HEK293 (cell line): ENCODE measurements at regions not wholly inside any gene's neighbourhood (a gene's known extent, or its start where the extent isn't known, plus 50 kb on each side); places are given as distances from the start of the nearest gene placed in this dataset.
A peak's percentile ranks its signal among the peaks of the same experiment; 100 is the strongest.

Experiments used
- CTCF ChIA-PET: fragments of 350-600 bp; formaldehyde crosslinking; extraction: SDS; loops from one replicate; lab custom pipeline; 2021; ENCODE audit warnings: antibody characterized with exemption; lab: Yijun Ruan, JAX
- POLR2A ChIA-PET: fragments of 300-600 bp; formaldehyde crosslinking; extraction: SDS; loops from one replicate; lab custom pipeline; 2020; ENCODE audit warnings: antibody characterized with exemption, inconsistent platforms; lab: Yijun Ruan, JAX
- H3K27ac ChIP-seq: fragments of 200-500 bp; sonication (Bioruptor generic); 2 replicates; pipeline ENCODE4 v1.5.1; 2014; ENCODE audit warnings: low read depth, low read length, control low read depth, inconsistent platforms; ENCODE audit errors: extremely low read depth
- H3K36me3 ChIP-seq, 2 experiments: fragments of 200-500 bp in 1 of 2; sonication (Bioruptor generic) in 1 of 2; 1 replicate in 1 of 2; 2 replicates in 1 of 2; pipeline ENCODE4 v1.5.1; 2014 to 2017; ENCODE audit warnings: inconsistent platforms in 2 of 2, low read length in 2 of 2; ENCODE audit not compliant: control insufficient read depth in 2 of 2, insufficient read depth in 1 of 2
- H3K4me1 ChIP-seq: fragments of 200-500 bp; sonication (Bioruptor generic); 2 replicates; pipeline ENCODE4 v1.5.1; 2014; ENCODE audit warnings: mild to moderate bottlenecking, low read length, inconsistent platforms; ENCODE audit not compliant: control insufficient read depth, insufficient read depth
- H3K4me3 ChIP-seq: 2 replicates; pipeline ENCODE4 v1.5.1; 2011; ENCODE audit warnings: low read depth, mild to moderate bottlenecking, control low read depth, low read length, moderate library complexity
- H3K9me3 ChIP-seq: fragments of 200-500 bp; sonication (Bioruptor generic); 2 replicates; pipeline ENCODE4 v1.5.1; 2014; ENCODE audit warnings: low read depth, low read length, inconsistent platforms; ENCODE audit not compliant: control insufficient read depth, insufficient read depth
- BCL6B ChIP-seq: fragments of 450-650 bp; formaldehyde crosslinking; IDR thresholded peaks from 2 replicates; pipeline ENCODE4 v1.5.1; 2017; ENCODE audit warnings: missing biosample characterization, missing genetic modification characterization
- FEZF1 ChIP-seq: fragments of 450-650 bp; formaldehyde crosslinking; IDR thresholded peaks from 2 replicates; pipeline ENCODE4 v1.5.1; 2016; ENCODE audit warnings: missing biosample characterization, missing genetic modification characterization
- IKZF3 ChIP-seq: fragments of 450-650 bp; IDR thresholded peaks from 2 replicates; pipeline ENCODE4 v1.5.0; 2018; ENCODE audit warnings: missing biosample characterization, mild to moderate bottlenecking, missing genetic modification characterization, moderate library complexity
- KLF7 ChIP-seq: fragments of 450-650 bp; formaldehyde crosslinking; IDR thresholded peaks from 2 replicates; pipeline ENCODE4 v1.5.1; 2016; ENCODE audit warnings: missing biosample characterization, missing genetic modification characterization, borderline replicate concordance
- MEIS1 ChIP-seq: sonication (generic); formaldehyde crosslinking; IDR thresholded peaks from 2 replicates; pipeline ENCODE4 v1.8.1; 2022; ENCODE audit warnings: missing genetic modification reagents, mild to moderate bottlenecking, borderline replicate concordance
- PRDM1 ChIP-seq: fragments of 450-650 bp; formaldehyde crosslinking; IDR thresholded peaks from 2 replicates; pipeline ENCODE4; 2016; ENCODE audit warnings: missing biosample characterization, missing genetic modification characterization
- SCRT2 ChIP-seq: fragments of 450-650 bp; formaldehyde crosslinking; IDR thresholded peaks from 2 replicates; pipeline ENCODE4 v1.5.1; 2016; ENCODE audit warnings: missing biosample characterization, missing genetic modification characterization
- SP7 ChIP-seq: fragments of 450-650 bp; formaldehyde crosslinking; IDR thresholded peaks from 2 replicates; pipeline ENCODE4 v1.5.1; 2016; ENCODE audit warnings: missing biosample characterization, missing genetic modification characterization
- ZBTB21 ChIP-seq: fragments of 450-650 bp; formaldehyde crosslinking; IDR thresholded peaks from 2 replicates; pipeline ENCODE4 v1.5.1; 2017; ENCODE audit warnings: missing biosample characterization, missing genetic modification characterization
- ZFHX2 ChIP-seq: fragments of 450-650 bp; formaldehyde crosslinking; conservative IDR thresholded peaks from 2 replicates; pipeline ENCODE4 v1.5.1; 2016; ENCODE audit warnings: missing biosample characterization, missing genetic modification characterization
- ZNF266 ChIP-seq: fragments of 450-650 bp; formaldehyde crosslinking; IDR thresholded peaks from 2 replicates; pipeline ENCODE4 v1.5.1; 2016; ENCODE audit warnings: missing biosample characterization, missing genetic modification characterization, low read depth
- ZNF362 ChIP-seq: fragments of 450-650 bp; formaldehyde crosslinking; IDR thresholded peaks from 2 replicates; pipeline ENCODE4 v1.5.1; 2016; ENCODE audit warnings: missing biosample characterization, missing genetic modification characterization
- ZNF416 ChIP-seq: fragments of 450-650 bp; formaldehyde crosslinking; IDR thresholded peaks from 2 replicates; pipeline ENCODE4 v1.5.1; 2016; ENCODE audit warnings: missing biosample characterization, missing genetic modification characterization
- ZNF433 ChIP-seq: fragments of 450-650 bp; formaldehyde crosslinking; IDR thresholded peaks from 2 replicates; pipeline ENCODE4 v1.5.1; 2016; ENCODE audit warnings: missing biosample characterization, missing genetic modification characterization, low read depth
- ZNF488 ChIP-seq: fragments of 450-650 bp; formaldehyde crosslinking; IDR thresholded peaks from 2 replicates; pipeline ENCODE4 v1.5.1; 2016; ENCODE audit warnings: missing biosample characterization, missing genetic modification characterization
- ZNF776 ChIP-seq: fragments of 450-650 bp; formaldehyde crosslinking; IDR thresholded peaks from 2 replicates; pipeline ENCODE4 v1.5.0; 2017; ENCODE audit warnings: missing biosample characterization, missing genetic modification characterization, borderline replicate concordance
- TF ChIP-seq, protein P1 (sequence below): fragments of 450-650 bp; formaldehyde crosslinking; optimal IDR thresholded peaks from 2 replicates; pipeline ENCODE3; 2016; ENCODE audit warnings: missing biosample characterization, mild to moderate bottlenecking, missing genetic modification characterization
- TF ChIP-seq, protein P2 (sequence below): fragments of 450-650 bp; formaldehyde crosslinking; IDR thresholded peaks from 2 replicates; pipeline ENCODE4 v1.5.1; 2016; ENCODE audit warnings: missing biosample characterization, missing genetic modification characterization, borderline replicate concordance
- TF ChIP-seq, protein P3 (sequence below): fragments of 450-650 bp; formaldehyde crosslinking; IDR thresholded peaks from 2 replicates; pipeline ENCODE4 v1.5.1; 2017; ENCODE audit warnings: missing biosample characterization, missing genetic modification characterization

DNA sequence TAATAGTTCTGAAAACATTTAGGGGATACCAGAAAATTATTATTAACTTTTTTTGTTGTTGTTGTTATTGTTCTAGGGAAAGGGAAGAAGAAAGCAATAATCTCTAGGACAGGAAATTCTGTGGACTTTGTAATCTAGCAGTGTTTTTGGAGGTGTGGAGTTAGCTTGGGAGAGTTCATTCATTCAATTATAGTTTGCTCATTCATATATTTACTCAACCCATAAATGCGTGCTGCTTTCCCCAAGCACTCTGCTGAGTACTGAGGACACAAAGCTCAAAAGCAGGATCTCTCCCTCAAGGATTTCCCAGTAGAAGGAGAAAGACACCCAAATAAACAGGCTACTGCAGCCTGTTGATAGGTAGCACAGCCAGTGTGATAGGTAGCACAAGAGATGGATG is 984.3 kb downstream of the BCL11A start:
- ChIA-PET POLR2A (no interaction called here), CTCF (interaction anchor here (0.6 to 1.2 kb wide), 2 partner anchors 17 to 1136 kb away, joined by 4 read pairs; no protein-coding TSS in a partner anchor)
- TF ChIP-seq ZNF416 (tag by site-specific recombination) (no peak), SCRT2 (0 out of 2 replicates have a peak, but pooled peaks have one; percentile 24), ZBTB21 (tag by site-specific recombination) (no peak), BCL6B (tag by site-specific recombination) (no peak)

DNA sequence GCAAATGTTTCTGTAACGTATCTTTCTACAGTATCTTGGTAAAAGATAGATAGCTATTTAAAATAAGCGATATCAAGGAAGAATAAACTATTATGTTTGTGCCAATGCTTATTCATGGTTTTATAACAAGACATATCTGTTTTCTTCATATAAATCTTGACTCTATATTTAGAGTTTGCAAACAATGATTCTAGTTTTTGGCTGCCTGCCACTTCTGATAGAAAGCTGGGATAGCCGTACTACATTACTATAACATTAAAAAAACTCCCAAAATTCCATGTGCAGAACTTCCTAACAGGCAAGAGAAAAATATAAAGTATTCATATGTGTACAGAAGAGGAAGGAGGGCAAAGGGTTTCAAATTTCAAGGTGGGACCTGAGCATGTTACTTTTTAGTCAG is 985.0 kb downstream of the BCL11A start:
- POLR2A ChIA-PET: no interaction called here
- CTCF ChIA-PET: interaction anchor here (1.2 kb wide), 1 partner anchor 18 kb away, joined by 4 read pairs; no protein-coding TSS in a partner anchor
- no peaks in the 10 kb centered on the region for H3K36me3 ChIP-seq
- no peaks in the 10 kb centered on the region for H3K9me3 ChIP-seq
- no peak for TF ChIP-seq IKZF3 (tag by site-specific recombination)
- TF ChIP-seq FEZF1 (tag by site-specific recombination): peak; percentile 24; the same call in 1 of the 2 replicates
- H3K27ac ChIP-seq: no peak overlapping the region
- peaks cover 12% of the 10 kb centered on the region for H3K4me1 ChIP-seq
- no peak overlapping the region for H3K4me3 ChIP-seq

More for the DNA sequence above, 984.3 kb downstream of the BCL11A start:
- Histone ChIP-seq H3K4me1 (peaks cover 12% of the 10 kb centered on the region), H3K36me3 (no peaks in the 10 kb centered on the region), H3K4me3 (no peak overlapping the region), H3K9me3 (no peaks in the 10 kb centered on the region), H3K27ac (no peak overlapping the region)

DNA sequence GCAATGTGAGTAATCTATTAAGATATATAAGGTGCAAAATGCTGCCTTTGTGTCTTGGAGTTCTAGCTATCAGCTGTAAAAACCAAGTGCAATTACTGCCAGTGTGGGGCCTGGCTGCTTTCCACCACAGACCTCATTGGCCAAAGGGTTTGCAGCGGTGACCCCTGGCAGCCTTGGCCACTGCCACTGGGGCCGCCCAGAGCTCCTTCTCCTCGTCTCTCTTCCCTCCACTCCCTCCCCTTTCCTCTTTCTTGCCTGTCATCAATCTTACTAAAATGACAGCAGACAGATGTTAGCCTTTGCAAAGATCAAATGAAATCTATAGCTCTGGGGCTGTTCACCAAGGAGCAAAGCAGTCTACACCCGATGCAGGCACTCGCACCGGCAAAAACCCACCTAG is 986.3 kb downstream of the BCL11A start:
- no peak overlapping the region for H3K27ac ChIP-seq

DNA sequence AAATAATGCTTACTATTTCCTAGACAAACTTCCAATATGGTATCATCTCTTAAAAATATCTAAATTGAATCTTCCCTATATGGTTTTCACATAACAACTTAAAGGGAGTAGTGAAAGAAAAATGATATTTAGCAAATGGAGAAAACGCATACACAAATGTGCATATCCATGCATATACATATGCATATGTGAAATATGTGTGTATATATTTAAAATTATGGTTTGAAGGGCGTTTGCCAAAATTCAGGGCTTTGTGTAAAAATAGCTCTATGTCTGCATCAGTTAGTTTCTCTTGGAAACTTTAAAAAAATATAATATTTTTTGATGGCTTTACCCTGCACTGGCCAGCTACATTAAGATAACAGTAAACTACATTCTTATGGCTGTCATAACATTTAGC is 986.7 kb downstream of the BCL11A start:
- Histone ChIP-seq H3K9me3 (no peaks in the 10 kb centered on the region), H3K4me1 (peaks cover 12% of the 10 kb centered on the region), H3K4me3 (no peak overlapping the region), H3K27ac (no peak overlapping the region), H3K36me3 (no peaks in the 10 kb centered on the region)
- ChIA-PET POLR2A (no interaction called here), CTCF (no interaction called here)
- TF ChIP-seq, protein P1, sequence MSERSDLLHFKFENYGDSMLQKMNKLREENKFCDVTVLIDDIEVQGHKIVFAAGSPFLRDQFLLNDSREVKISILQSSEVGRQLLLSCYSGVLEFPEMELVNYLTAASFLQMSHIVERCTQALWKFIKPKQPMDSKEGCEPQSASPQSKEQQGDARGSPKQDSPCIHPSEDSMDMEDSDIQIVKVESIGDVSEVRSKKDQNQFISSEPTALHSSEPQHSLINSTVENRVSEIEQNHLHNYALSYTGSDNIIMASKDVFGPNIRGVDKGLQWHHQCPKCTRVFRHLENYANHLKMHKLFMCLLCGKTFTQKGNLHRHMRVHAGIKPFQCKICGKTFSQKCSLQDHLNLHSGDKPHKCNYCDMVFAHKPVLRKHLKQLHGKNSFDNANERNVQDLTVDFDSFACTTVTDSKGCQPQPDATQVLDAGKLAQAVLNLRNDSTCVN: no peak
- TF ChIP-seq ZNF266 (tag by site-specific recombination) (no peak), ZNF433 (tag by site-specific recombination) (no peak), ZNF776 (tag by site-specific recombination) (no peak), SP7 (tag by site-specific recombination) (no peak), ZFHX2 (tag by site-specific recombination) (no peak), ZNF362 (tag by site-specific recombination) (no peak), MEIS1 (no peak), ZNF488 (tag by site-specific recombination) (no peak)
- TF ChIP-seq, protein P2, sequence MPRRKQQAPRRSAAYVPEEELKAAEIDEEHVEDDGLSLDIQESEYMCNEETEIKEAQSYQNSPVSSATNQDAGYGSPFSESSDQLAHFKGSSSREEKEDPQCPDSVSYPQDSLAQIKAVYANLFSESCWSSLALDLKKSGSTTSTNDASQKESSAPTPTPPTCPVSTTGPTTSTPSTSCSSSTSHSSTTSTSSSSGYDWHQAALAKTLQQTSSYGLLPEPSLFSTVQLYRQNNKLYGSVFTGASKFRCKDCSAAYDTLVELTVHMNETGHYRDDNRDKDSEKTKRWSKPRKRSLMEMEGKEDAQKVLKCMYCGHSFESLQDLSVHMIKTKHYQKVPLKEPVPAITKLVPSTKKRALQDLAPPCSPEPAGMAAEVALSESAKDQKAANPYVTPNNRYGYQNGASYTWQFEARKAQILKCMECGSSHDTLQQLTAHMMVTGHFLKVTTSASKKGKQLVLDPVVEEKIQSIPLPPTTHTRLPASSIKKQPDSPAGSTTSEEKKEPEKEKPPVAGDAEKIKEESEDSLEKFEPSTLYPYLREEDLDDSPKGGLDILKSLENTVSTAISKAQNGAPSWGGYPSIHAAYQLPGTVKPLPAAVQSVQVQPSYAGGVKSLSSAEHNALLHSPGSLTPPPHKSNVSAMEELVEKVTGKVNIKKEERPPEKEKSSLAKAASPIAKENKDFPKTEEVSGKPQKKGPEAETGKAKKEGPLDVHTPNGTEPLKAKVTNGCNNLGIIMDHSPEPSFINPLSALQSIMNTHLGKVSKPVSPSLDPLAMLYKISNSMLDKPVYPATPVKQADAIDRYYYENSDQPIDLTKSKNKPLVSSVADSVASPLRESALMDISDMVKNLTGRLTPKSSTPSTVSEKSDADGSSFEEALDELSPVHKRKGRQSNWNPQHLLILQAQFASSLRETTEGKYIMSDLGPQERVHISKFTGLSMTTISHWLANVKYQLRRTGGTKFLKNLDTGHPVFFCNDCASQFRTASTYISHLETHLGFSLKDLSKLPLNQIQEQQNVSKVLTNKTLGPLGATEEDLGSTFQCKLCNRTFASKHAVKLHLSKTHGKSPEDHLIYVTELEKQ (tag by site-specific recombination): no peak
- TF ChIP-seq, protein P3, sequence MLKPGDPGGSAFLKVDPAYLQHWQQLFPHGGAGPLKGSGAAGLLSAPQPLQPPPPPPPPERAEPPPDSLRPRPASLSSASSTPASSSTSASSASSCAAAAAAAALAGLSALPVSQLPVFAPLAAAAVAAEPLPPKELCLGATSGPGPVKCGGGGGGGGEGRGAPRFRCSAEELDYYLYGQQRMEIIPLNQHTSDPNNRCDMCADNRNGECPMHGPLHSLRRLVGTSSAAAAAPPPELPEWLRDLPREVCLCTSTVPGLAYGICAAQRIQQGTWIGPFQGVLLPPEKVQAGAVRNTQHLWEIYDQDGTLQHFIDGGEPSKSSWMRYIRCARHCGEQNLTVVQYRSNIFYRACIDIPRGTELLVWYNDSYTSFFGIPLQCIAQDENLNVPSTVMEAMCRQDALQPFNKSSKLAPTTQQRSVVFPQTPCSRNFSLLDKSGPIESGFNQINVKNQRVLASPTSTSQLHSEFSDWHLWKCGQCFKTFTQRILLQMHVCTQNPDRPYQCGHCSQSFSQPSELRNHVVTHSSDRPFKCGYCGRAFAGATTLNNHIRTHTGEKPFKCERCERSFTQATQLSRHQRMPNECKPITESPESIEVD: no peak

More for the DNA sequence above, 986.3 kb downstream of the BCL11A start:
- Histone ChIP-seq H3K4me3 (no peak overlapping the region), H3K4me1 (peaks cover 12% of the 10 kb centered on the region), H3K36me3 (no peaks in the 10 kb centered on the region), H3K9me3 (no peaks in the 10 kb centered on the region)
- POLR2A ChIA-PET: no interaction called here
- CTCF ChIA-PET: no interaction called here
- TF ChIP-seq ZNF433 (tag by site-specific recombination): no peak
- TF ChIP-seq PRDM1 (tag by site-specific recombination): no peak
- no peak for TF ChIP-seq KLF7 (tag by site-specific recombination)
